ENCODE measurements at regions not wholly inside any gene's neighbourhood (a gene's known extent, or its start where the extent isn't known, plus 50 kb on each side); places are given as distances from the start of the nearest gene placed in this dataset.

GRCh38 chr16:63038397-63039106 is 1002.3 kb upstream of the CDH8 start:
- Histone ChIP-seq H3K4me2 (no peak overlapping the region), H3K27me3 (no peaks in the 10 kb centered on the region), H3K4me1 (no peaks in the 10 kb centered on the region), H4K20me1 (no peaks in the 10 kb centered on the region), H3K36me3 (no peaks in the 10 kb centered on the region), H3K9me3 (no peaks in the 10 kb centered on the region), H3K27ac (no peak overlapping the region), H3K4me3 (no peak overlapping the region), H3K9ac (no peak overlapping the region)
- TF ChIP-seq Cebpa-rat (IDR thresholded peaks at IDR 0.05) = no peak

- Histone ChIP-seq H3K4me3 (no peak overlapping the region), H3K27me3 (no peaks in the 10 kb centered on the region), H3K4me1 (no peaks in the 10 kb centered on the region), H3K9ac (no peak overlapping the region), H3K9me3 (no peaks in the 10 kb centered on the region), H3K4me2 (no peak overlapping the region), H3K27ac (no peak overlapping the region), H3K36me3 (no peaks in the 10 kb centered on the region), H4K20me1 (no peaks in the 10 kb centered on the region)
- no peak for TF ChIP-seq Cebpa-rat (IDR thresholded peaks at IDR 0.05)
These were observed 1001.6 kb upstream of the CDH8 start for GRCh38 chr16:63037761-63038396.

- Histone ChIP-seq H3K36me3 (no peaks in the 10 kb centered on the region), H3K27me3 (no peaks in the 10 kb centered on the region), H3K4me1 (no peaks in the 10 kb centered on the region), H3K9me3 (no peaks in the 10 kb centered on the region), H3K9ac (no peak overlapping the region), H3K4me3 (no peak overlapping the region), H3K4me2 (no peak overlapping the region), H3K27ac (no peak overlapping the region), H4K20me1 (no peaks in the 10 kb centered on the region)
- no peak for TF ChIP-seq Cebpa-rat (IDR thresholded peaks at IDR 0.05)
These were observed 982.5 kb upstream of the CDH8 start for GRCh38 chr16:63018581-63019223.

- Histone ChIP-seq H3K4me1 (no peaks in the 10 kb centered on the region), H3K9ac (no peak overlapping the region), H3K4me2 (no peak overlapping the region), H3K27ac (no peak overlapping the region), H3K27me3 (no peaks in the 10 kb centered on the region), H4K20me1 (no peaks in the 10 kb centered on the region), H3K9me3 (peaks cover 13% of the 10 kb centered on the region; the same call in 1 of the 2 replicates), H3K4me3 (no peak overlapping the region), H3K36me3 (no peaks in the 10 kb centered on the region)
- TF ChIP-seq Cebpa-rat (IDR thresholded peaks at IDR 0.05) = no peak
These were observed 972.5 kb upstream of the CDH8 start for GRCh38 chr16:63008688-63009087.

DNA sequence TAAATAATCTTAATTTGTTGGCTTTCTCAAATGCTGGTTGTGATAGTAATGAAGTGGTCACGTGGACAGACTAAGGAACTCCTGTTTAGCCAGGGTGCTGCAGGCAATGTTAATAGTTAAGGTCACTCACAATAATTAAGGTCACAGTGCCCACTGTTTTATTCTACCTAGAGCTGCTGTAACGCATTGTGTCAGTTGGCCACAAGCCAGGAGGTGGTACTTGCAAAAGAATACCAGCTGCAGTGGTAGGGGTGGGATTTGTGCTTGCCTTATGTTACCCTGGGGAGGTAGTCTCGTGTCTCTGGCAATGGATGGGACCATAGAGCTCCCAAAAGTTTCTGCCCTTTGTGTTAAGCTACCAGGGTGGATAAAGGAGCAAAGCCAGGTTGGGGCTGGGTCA is 969.1 kb upstream of the CDH8 start:
- Histone ChIP-seq H3K4me1 (no peaks in the 10 kb centered on the region), H3K36me3 (no peaks in the 10 kb centered on the region), H3K9ac (no peak overlapping the region), H3K4me3 (no peak overlapping the region), H3K4me2 (no peak overlapping the region), H4K20me1 (no peaks in the 10 kb centered on the region), H3K27me3 (no peaks in the 10 kb centered on the region), H3K9me3 (peaks cover 32% of the 10 kb centered on the region), H3K27ac (no peak overlapping the region)
- no peak for TF ChIP-seq Cebpa-rat (IDR thresholded peaks at IDR 0.05)

DNA sequence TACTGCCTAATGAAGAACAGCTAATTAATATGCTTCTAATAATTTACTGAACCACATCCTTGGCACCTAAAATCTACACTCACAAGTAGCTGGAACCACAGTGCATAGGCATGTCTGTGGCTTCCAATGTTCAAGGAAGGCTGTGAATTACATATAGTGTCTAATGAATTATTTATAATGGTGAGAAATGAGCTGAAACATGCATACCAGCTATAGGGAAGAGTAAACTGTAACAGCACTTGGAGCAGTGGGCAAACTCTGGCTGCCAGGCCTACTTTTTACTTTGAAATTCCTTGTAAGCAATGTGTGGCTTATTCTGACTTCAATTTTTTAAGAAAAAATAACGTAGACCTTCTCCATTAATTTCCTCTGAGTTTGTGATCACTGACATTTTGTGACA is 953.2 kb upstream of the CDH8 start:
- H3K27me3 ChIP-seq = no peaks in the 10 kb centered on the region
- no peak overlapping the region for H3K9ac ChIP-seq
- no peak for TF ChIP-seq Cebpa-rat (IDR thresholded peaks at IDR 0.05)
- no peaks in the 10 kb centered on the region for H3K4me1 ChIP-seq
- H4K20me1 ChIP-seq = no peaks in the 10 kb centered on the region
- no peak overlapping the region for H3K4me3 ChIP-seq
- H3K9me3 ChIP-seq = no peaks in the 10 kb centered on the region
- H3K36me3 ChIP-seq = no peaks in the 10 kb centered on the region
- no peak overlapping the region for H3K4me2 ChIP-seq
- H3K27ac ChIP-seq = no peak overlapping the region

GRCh38 chr16:62985722-62986121 is 949.5 kb upstream of the CDH8 start:
- no peak overlapping the region for H3K4me2 ChIP-seq
- H3K9ac ChIP-seq = no peak overlapping the region
- no peaks in the 10 kb centered on the region for H3K4me1 ChIP-seq
- no peaks in the 10 kb centered on the region for H3K36me3 ChIP-seq
- no peak for TF ChIP-seq Cebpa-rat (IDR thresholded peaks at IDR 0.05)
- no peaks in the 10 kb centered on the region for H3K9me3 ChIP-seq
- no peak overlapping the region for H3K4me3 ChIP-seq
- H3K27me3 ChIP-seq = no peaks in the 10 kb centered on the region
- H4K20me1 ChIP-seq = no peaks in the 10 kb centered on the region
- no peak overlapping the region for H3K27ac ChIP-seq

GRCh38 chr16:62978451-62978850 is 942.2 kb upstream of the CDH8 start:
- no peak overlapping the region for H3K27ac ChIP-seq

GRCh38 chr16:62977876-62978275 is 941.6 kb upstream of the CDH8 start:
- no peaks in the 10 kb centered on the region for H3K27me3 ChIP-seq
- no peak overlapping the region for H3K4me2 ChIP-seq
- H3K4me3 ChIP-seq = no peak overlapping the region
- no peaks in the 10 kb centered on the region for H3K4me1 ChIP-seq
- H4K20me1 ChIP-seq = no peaks in the 10 kb centered on the region
- no peaks in the 10 kb centered on the region for H3K9me3 ChIP-seq
- H3K27ac ChIP-seq = no peak overlapping the region
- no peak overlapping the region for H3K9ac ChIP-seq
- no peaks in the 10 kb centered on the region for H3K36me3 ChIP-seq
- no peak for TF ChIP-seq Cebpa-rat (IDR thresholded peaks at IDR 0.05)

More at GRCh38 chr16:62978451-62978850, 942.2 kb upstream of the CDH8 start:
- no peak overlapping the region for H3K9ac ChIP-seq
- no peak for TF ChIP-seq Cebpa-rat (IDR thresholded peaks at IDR 0.05)
- H3K9me3 ChIP-seq = no peaks in the 10 kb centered on the region
- no peaks in the 10 kb centered on the region for H3K36me3 ChIP-seq
- no peaks in the 10 kb centered on the region for H3K4me1 ChIP-seq
- H3K4me3 ChIP-seq = no peak overlapping the region
- H3K4me2 ChIP-seq = no peak overlapping the region
- H4K20me1 ChIP-seq = no peaks in the 10 kb centered on the region
- no peaks in the 10 kb centered on the region for H3K27me3 ChIP-seq

GRCh38 chr16:62974424-62974823 is 938.2 kb upstream of the CDH8 start:
- Histone ChIP-seq H3K9me3 (no peaks in the 10 kb centered on the region), H3K27ac (no peak overlapping the region), H4K20me1 (no peaks in the 10 kb centered on the region), H3K4me1 (no peaks in the 10 kb centered on the region), H3K27me3 (no peaks in the 10 kb centered on the region), H3K9ac (no peak overlapping the region), H3K4me2 (no peak overlapping the region), H3K36me3 (no peaks in the 10 kb centered on the region), H3K4me3 (no peak overlapping the region)
- TF ChIP-seq Cebpa-rat (IDR thresholded peaks at IDR 0.05) = no peak

All from BLaER1 (cell line).